ENCODE measurements at regions not wholly inside any gene's neighbourhood (a gene's known extent, or its start where the extent isn't known, plus 50 kb on each side); places are given as distances from the start of the nearest gene placed in this dataset.

- H3K36me3 ChIP-seq (ENCODE audit: control insufficient read depth, insufficient read depth, low read length), result no peaks in the 10 kb centered on the region
- no peak overlapping the region for H3K56ac ChIP-seq (ENCODE audit: extremely low read depth, insufficient read depth, low read length)
- H3K4me3 ChIP-seq (ENCODE audit: insufficient read depth, low read depth, low read length), result no peak overlapping the region
- no TSS peak for BruUV-seq (replicated peaks)
- no peaks in the 10 kb centered on the region for H3K9me1 ChIP-seq (ENCODE audit: insufficient read depth, low read length)
- WGBS, 2 experiments (ENCODE audit: extremely low coverage in 2 of 2, insufficient read length in 1 of 2), result no CpG with 5 or more reads among the region's 1 CpG
- H3K27me3 ChIP-seq (ENCODE audit: control insufficient read depth, insufficient read depth, low read length), result no peaks in the 10 kb centered on the region
- no peaks in the 10 kb centered on the region for H4K20me1 ChIP-seq (ENCODE audit: insufficient read depth, low read length)
- H4K8ac ChIP-seq (ENCODE audit: low read depth in 2 of 2, low read length in 2 of 2), result no peak overlapping the region
- no peak for DNase-seq
- H3K18ac ChIP-seq (ENCODE audit: low read depth, low read length), result no peak overlapping the region
- intact Hi-C loops (cut with micrococcal nuclease), result loop anchor here (10.0 kb wide), 1 partner anchor 197 kb away; no protein-coding TSS in a partner anchor
- H2AFZ ChIP-seq (replicated peaks; ENCODE audit: low read length, poor library complexity), result no peak overlapping the region
- TF ChIP-seq MXI1 (IDR thresholded peaks at IDR 0.05; ENCODE audit: borderline replicate concordance, low read depth, low read length) (no peak), CHD1 (IDR thresholded peaks at IDR 0.05; ENCODE audit: low read depth, low read length) (no peak), RCOR1 (IDR thresholded peaks at IDR 0.05; ENCODE audit: insufficient replicate concordance, low read length) (no peak), SMC3 (IDR thresholded peaks at IDR 0.05; ENCODE audit: low read depth, low read length) (no peak), FOS (IDR thresholded peaks at IDR 0.05; ENCODE audit: low read depth, low read length) (no peak), RAD21 (IDR thresholded peaks at IDR 0.05; ENCODE audit: low read length) (no peak), RFX5 (IDR thresholded peaks at IDR 0.05; ENCODE audit: low read depth, low read length) (no peak), MAFK (IDR thresholded peaks at IDR 0.05; ENCODE audit: low read depth, low read length) (no peak), CTCF (conservative IDR thresholded peaks at IDR 0.05; ENCODE audit: low read depth, low read length) (no peak)
- H4K91ac ChIP-seq (ENCODE audit: insufficient read depth, low read depth, low read length), result no peak overlapping the region
- no peak overlapping the region for H3K4me2 ChIP-seq (ENCODE audit: low read depth, low read length)
- no peak overlapping the region for H3K14ac ChIP-seq (replicated peaks; ENCODE audit: low read depth, low read length)
- no peak overlapping the region for H4K5ac ChIP-seq (ENCODE audit: low read depth, low read length)
- POLR2A ChIA-PET (ENCODE audit: unreplicated experiment), result no interaction called here
- H2AK5ac ChIP-seq (ENCODE audit: low read depth, low read length), result no peak overlapping the region
- H3K79me1 ChIP-seq (ENCODE audit: low read depth in 1 of 2, low read length in 2 of 2), result no peaks in the 10 kb centered on the region
- CTCF ChIA-PET, result interaction anchor here (1.1 kb wide), 1 partner anchor 11 kb away, joined by 3 read pairs; no protein-coding TSS in a partner anchor
- H3K27ac ChIP-seq (ENCODE audit: insufficient read depth, low read length), result no peak overlapping the region
- no peak overlapping the region for H3K4ac ChIP-seq (ENCODE audit: low read depth, low read length)
- H3K4me1 ChIP-seq (ENCODE audit: control insufficient read depth, insufficient read depth, low read length), result no peaks in the 10 kb centered on the region
- H3K9me3 ChIP-seq (ENCODE audit: control insufficient read depth, insufficient read depth, low read length), result no peaks in the 10 kb centered on the region
- ATAC-seq (ENCODE audit: low read depth), result no peak
- no peak overlapping the region for H3K9ac ChIP-seq (ENCODE audit: low read depth, low read length)
- dilution Hi-C loops (cut with HindIII; ENCODE audit: low sequenced_read_pairs, unreplicated experiment), result no loop called here
- no peak overlapping the region for H3K23ac ChIP-seq (ENCODE audit: low read depth, low read length)
- no peak overlapping the region for H2BK15ac ChIP-seq (ENCODE audit: low read depth, low read length)
- H2AK9ac ChIP-seq (replicated peaks; ENCODE audit: low read depth, low read length, poor library complexity), result no peak overlapping the region
- no peak overlapping the region for H2BK120ac ChIP-seq (ENCODE audit: low read depth, low read length)
- H2BK20ac ChIP-seq (ENCODE audit: low read depth, low read length), result no peak overlapping the region
- H2BK5ac ChIP-seq (ENCODE audit: low read depth, low read length, poor library complexity, severe bottlenecking), result no peak overlapping the region
- in situ Hi-C loops (cut with MboI; ENCODE audit: low sequenced_read_pairs), result no loop called here
Observed at GRCh38 chr2:223181561-223181960, 129.6 kb downstream of the KCNE4 start.

Measured in IMR-90 (cell line).